Gastroesophageal sphincter (tissue), 4 donors: ENCODE measurements at regions not wholly inside any gene's neighbourhood (a gene's known extent, or its start where the extent isn't known, plus 50 kb on each side); places are given as distances from the start of the nearest gene placed in this dataset.

Experiments used
- ATAC-seq: fragments of 150-250 bp; one replicate; pipeline ENCODE4 v1.9.1; 2016; ENCODE audit warnings: mild to moderate bottlenecking, moderate library complexity
- H3K27ac ChIP-seq, 4 donors: fragments of 200-600 bp; sonication (generic) in 3 of 4; 1 replicate in 3 of 4; 2 replicates in 1 of 4; pipeline ENCODE4 v1.5.1; 2016 to 2019
- H3K27me3 ChIP-seq: fragments of 200-600 bp; sonication (generic); one replicate; pipeline ENCODE4 v1.5.1; 2019
- H3K36me3 ChIP-seq, 2 donors: fragments of 200-600 bp; sonication (generic); one replicate each; pipeline ENCODE4 v1.5.1; 2019; ENCODE audit warnings: control low read depth in 1 of 2
- H3K4me1 ChIP-seq, 3 donors: fragments of 200-600 bp; sonication (generic); 1 replicate in 2 of 3; 2 replicates in 1 of 3; pipeline ENCODE4 v1.5.1; 2016 to 2019; ENCODE audit warnings: control low read depth in 2 of 3
- H3K4me3 ChIP-seq, 2 donors: fragments of 200-600 bp; sonication (generic); one replicate each; pipeline ENCODE4 v1.5.1; 2019; ENCODE audit warnings: mild to moderate bottlenecking in 1 of 2, moderate library complexity in 1 of 2
- H3K9me3 ChIP-seq, 3 donors: fragments of 200-600 bp; sonication (generic); one replicate each; pipeline ENCODE4 v1.5.1; 2017 to 2019; ENCODE audit warnings: control low read depth in 2 of 3
- CTCF ChIP-seq, 4 experiments: fragments of 200-600 bp in 2 of 4; fragments of 450-650 bp in 2 of 4; sonication (generic) in 1 of 4; IDR thresholded peaks; one replicate each; pipeline ENCODE4 v1.5.1; 2017 to 2019; ENCODE audit warnings: antibody characterized with exemption in 4 of 4, mild to moderate bottlenecking in 2 of 4, moderate library complexity in 2 of 4
- EP300 ChIP-seq: sonication (generic); formaldehyde crosslinking; IDR thresholded peaks from one replicate; pipeline ENCODE4 v1.6.1; 2017; ENCODE audit warnings: antibody characterized with exemption, mild to moderate bottlenecking
- POLR2A ChIP-seq, 2 donors: fragments of 450-650 bp; IDR thresholded peaks; one replicate each; pipeline ENCODE4 v1.6.1; 2017; ENCODE audit warnings: antibody characterized with exemption in 2 of 2, mild to moderate bottlenecking in 2 of 2, moderate library complexity in 1 of 2
- POLR2AphosphoS5 ChIP-seq: sonication (generic); formaldehyde crosslinking; IDR thresholded peaks from one replicate; pipeline ENCODE4 v1.6.1; 2017; ENCODE audit warnings: antibody characterized with exemption
- WGBS, 2 donors: methylation state at CpG; one replicate each; pipeline ENCODE4 v1.1.5; 2018; ENCODE audit warnings: low coverage in 1 of 2; 5-methylcytosine and 5-hydroxymethylcytosine counted together

GRCh38 chr13:44660050-44660449 is 83.9 kb upstream of the TSC22D1 start:
- TF ChIP-seq POLR2A (IDR thresholded peaks at IDR 0.05) = no peak
- no peak for TF ChIP-seq CTCF (IDR thresholded peaks at IDR 0.05)
- TF ChIP-seq POLR2AphosphoS5 = no peak
- no peak for TF ChIP-seq EP300
- no peak for ATAC-seq
- Histone ChIP-seq H3K4me3 (no peak overlapping the region), H3K4me1 (no peaks in the 10 kb centered on the region), H3K36me3 (no peaks in the 10 kb centered on the region), H3K27ac (no peak overlapping the region), H3K9me3 (no peaks in the 10 kb centered on the region), H3K27me3 (no peaks in the 10 kb centered on the region)
- WGBS, 2 donors = 90 to 96% methylated on average over 2 to 3 of the region's 6 CpGs

GRCh38 chr13:44652962-44653660 is 77.0 kb upstream of the TSC22D1 start:
- TF ChIP-seq EP300 (no peak), POLR2A (IDR thresholded peaks at IDR 0.05) (no peak), CTCF (IDR thresholded peaks at IDR 0.05) (no peak), POLR2AphosphoS5 (peak; percentile 59)
- Histone ChIP-seq H3K9me3 (no peaks in the 10 kb centered on the region), H3K27me3 (no peaks in the 10 kb centered on the region), H3K36me3 (no peaks in the 10 kb centered on the region), H3K4me3 (no peak overlapping the region), H3K27ac (peak overlapping the region in 2 of 4 donors; percentile 9 to 63), H3K4me1 (peaks cover 0 to 17% (median 0%) of the 10 kb centered on the region in 3 donors)
- no peak for ATAC-seq
- 20% methylated on average over 3 of the region's 3 CpGs; no CpG with 5 or more reads in 1 of the 2 donors for WGBS, 2 donors

GRCh38 chr13:44652168-44652567 is 76.0 kb upstream of the TSC22D1 start:
- Histone ChIP-seq H3K36me3 (no peaks in the 10 kb centered on the region), H3K4me3 (no peak overlapping the region)
- no peak for ATAC-seq

GRCh38 chr13:44651724-44652123 is 75.6 kb upstream of the TSC22D1 start:
- H3K36me3 ChIP-seq = no peaks in the 10 kb centered on the region
- TF ChIP-seq EP300 = no peak
- TF ChIP-seq POLR2AphosphoS5 = no peak
- TF ChIP-seq POLR2A (IDR thresholded peaks at IDR 0.05) = no peak
- no peak for TF ChIP-seq CTCF (IDR thresholded peaks at IDR 0.05)
- no peaks in the 10 kb centered on the region for H3K9me3 ChIP-seq
- 20 to 68% methylated on average over 1 to 3 of the region's 3 CpGs for WGBS, 2 donors
- H3K4me1 ChIP-seq = peaks cover 0 to 17% (median 0%) of the 10 kb centered on the region in 3 donors
- H3K4me3 ChIP-seq = no peak overlapping the region
- H3K27me3 ChIP-seq = no peaks in the 10 kb centered on the region
- H3K27ac ChIP-seq = peak overlapping the region in 1 of 4 donors; percentile 63
- ATAC-seq = no peak

More at GRCh38 chr13:44652168-44652567, 76.0 kb upstream of the TSC22D1 start:
- 16 to 29% methylated on average over 3 of the region's 3 CpGs for WGBS, 2 donors
- Histone ChIP-seq H3K27ac (peak overlapping the region in 1 of 4 donors; percentile 63), H3K4me1 (peaks cover 0 to 17% (median 0%) of the 10 kb centered on the region in 3 donors), H3K9me3 (no peaks in the 10 kb centered on the region), H3K27me3 (no peaks in the 10 kb centered on the region)
- TF ChIP-seq POLR2AphosphoS5 (peak; percentile 68), POLR2A (IDR thresholded peaks at IDR 0.05) (no peak)

GRCh38 chr13:44651209-44651608 is 75.1 kb upstream of the TSC22D1 start:
- H3K4me1 ChIP-seq = peaks cover 0 to 17% (median 0%) of the 10 kb centered on the region in 3 donors
- ATAC-seq = no peak
- no peaks in the 10 kb centered on the region for H3K9me3 ChIP-seq
- TF ChIP-seq CTCF (IDR thresholded peaks at IDR 0.05) (no peak), EP300 (no peak), POLR2AphosphoS5 (no peak), POLR2A (IDR thresholded peaks at IDR 0.05) (no peak)
- H3K27me3 ChIP-seq = no peaks in the 10 kb centered on the region
- 0 to 56% methylated on average over 1 to 2 of the region's 2 CpGs for WGBS, 2 donors
- no peaks in the 10 kb centered on the region for H3K36me3 ChIP-seq
- H3K27ac ChIP-seq = no peak overlapping the region
- no peak overlapping the region for H3K4me3 ChIP-seq
